HFF-Myc (cell line): ENCODE measurements at regions not wholly inside any gene's neighbourhood (a gene's known extent, or its start where the extent isn't known, plus 50 kb on each side); places are given as distances from the start of the nearest gene placed in this dataset.

Source experiments
- DNase-seq: peaks from one replicate; pipeline ENCODE4 v3.0.0-alpha.2; 2011; ENCODE audit warnings: low read depth; ENCODE audit errors: extremely low read depth
- H3K4me3 ChIP-seq: replicated peaks from 2 replicates; pipeline ENCODE4 v1.5.1; 2011; ENCODE audit warnings: low read depth, mild to moderate bottlenecking, control low read depth, low read length
- TF ChIP-seq, protein P1 (sequence below): IDR thresholded peaks from 2 replicates; pipeline ENCODE4 v1.5.1; 2012; ENCODE audit warnings: mild to moderate bottlenecking, low read depth, low read length, control low read depth; ENCODE audit errors: missing control alignments

DNA sequence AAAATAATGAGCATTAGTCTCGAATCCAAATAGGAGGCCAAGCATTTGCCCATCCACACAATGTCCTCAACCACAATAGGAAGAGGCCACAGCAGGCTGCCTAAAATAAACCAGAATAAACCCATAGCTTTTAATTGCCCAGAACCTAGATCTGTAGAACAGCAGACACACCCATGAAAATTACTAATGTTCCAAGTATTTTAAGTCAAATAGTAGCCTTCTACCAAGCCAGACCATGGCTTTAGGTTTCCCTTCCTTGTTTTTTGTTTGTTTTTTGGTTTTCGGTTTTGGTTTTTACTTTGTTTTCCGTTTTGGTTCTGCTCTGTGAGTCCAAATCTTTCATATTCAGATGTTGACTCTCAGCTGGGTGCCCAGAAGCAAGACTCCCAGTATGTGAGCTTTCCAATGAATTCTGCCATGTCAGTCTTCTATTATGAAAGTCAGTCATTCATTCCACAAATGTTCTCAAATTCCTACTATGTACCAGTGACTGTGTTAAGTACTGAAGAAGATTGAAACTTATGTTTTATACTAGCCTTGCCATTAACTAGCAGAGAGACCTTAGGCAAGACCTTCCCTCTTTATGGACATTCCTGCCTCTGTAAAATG is 57.8 kb upstream of the BOC start:
- TF ChIP-seq, protein P1, sequence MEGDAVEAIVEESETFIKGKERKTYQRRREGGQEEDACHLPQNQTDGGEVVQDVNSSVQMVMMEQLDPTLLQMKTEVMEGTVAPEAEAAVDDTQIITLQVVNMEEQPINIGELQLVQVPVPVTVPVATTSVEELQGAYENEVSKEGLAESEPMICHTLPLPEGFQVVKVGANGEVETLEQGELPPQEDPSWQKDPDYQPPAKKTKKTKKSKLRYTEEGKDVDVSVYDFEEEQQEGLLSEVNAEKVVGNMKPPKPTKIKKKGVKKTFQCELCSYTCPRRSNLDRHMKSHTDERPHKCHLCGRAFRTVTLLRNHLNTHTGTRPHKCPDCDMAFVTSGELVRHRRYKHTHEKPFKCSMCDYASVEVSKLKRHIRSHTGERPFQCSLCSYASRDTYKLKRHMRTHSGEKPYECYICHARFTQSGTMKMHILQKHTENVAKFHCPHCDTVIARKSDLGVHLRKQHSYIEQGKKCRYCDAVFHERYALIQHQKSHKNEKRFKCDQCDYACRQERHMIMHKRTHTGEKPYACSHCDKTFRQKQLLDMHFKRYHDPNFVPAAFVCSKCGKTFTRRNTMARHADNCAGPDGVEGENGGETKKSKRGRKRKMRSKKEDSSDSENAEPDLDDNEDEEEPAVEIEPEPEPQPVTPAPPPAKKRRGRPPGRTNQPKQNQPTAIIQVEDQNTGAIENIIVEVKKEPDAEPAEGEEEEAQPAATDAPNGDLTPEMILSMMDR, result no peak
- no peak for DNase-seq
- no peak overlapping the region for H3K4me3 ChIP-seq

DNA sequence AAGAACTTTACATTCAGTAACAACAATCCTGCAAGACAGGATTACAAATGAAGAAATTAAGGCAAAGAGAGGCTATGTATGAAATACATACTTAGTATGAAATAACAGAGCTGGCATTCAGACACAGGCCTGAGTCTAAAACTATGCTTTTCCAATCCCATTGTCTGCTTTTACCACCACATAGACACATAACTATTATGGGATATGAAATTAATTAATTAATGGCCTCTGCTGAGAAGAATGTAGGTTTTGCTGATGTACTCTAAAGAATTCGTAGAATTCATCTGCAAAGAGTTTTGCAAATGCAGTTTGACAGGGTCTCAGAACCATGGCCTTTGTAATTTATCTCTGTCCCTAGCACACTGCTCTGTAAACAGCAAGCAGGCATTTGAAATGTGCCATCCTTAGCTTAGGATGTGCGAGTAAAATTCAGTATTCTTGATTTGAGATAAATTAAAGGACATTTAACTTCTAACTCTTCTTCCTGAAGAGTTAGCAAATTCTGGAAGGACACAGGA is 54.5 kb upstream of the BOC start:
- H3K4me3 ChIP-seq, result no peak overlapping the region
- TF ChIP-seq, protein P1, result no peak
- DNase-seq, result no peak

DNA sequence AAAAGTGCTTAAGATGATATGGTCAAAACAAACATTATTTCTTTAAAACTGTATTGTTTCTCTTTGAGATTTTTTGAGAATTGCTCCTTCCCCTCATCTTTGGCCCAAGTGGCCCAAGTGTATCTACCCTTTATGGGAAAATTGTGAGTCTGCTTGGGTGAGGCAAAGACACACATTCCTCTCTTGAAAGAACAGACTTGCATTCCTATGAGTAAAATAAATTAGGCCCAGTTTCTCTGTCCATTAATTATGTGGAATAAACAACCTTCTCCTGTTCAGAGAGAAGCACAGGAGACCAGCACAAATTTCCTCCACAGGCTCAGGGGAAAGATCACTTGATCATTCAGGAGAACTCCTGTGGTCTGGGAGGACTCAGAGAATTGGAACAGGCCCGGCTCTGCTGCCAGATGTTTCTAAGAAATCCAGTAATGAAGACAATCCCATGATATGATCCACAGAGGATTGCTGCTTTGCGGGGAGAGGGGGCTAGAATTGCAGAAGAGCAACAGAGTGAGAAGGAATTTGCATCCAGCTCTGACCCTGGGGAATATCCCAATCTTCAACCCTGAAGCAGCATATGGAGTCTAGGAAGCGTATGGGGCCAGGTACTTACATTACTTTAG is 53.8 kb upstream of the BOC start:
- DNase-seq, result no peak
- TF ChIP-seq, protein P1, result no peak
- no peak overlapping the region for H3K4me3 ChIP-seq

DNA sequence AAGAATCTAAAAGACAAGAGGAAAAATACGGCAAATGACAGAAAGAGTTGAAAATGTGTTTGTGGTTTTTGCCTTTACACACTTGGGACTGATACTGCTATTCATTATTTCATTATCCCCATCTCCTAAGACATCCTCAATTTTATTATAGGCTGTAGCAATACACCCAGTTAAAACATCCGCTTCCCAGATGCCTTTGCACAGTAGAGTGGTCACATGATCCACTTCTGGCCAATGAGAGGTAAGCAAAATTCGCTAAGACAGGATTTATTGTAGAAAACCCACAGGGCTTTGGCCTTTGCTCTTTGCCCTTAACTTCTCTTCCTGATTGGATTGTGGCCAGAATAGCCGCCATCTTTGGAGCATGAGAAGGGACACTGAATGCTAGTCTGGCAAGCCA is 53.2 kb upstream of the BOC start:
- TF ChIP-seq, protein P1, result no peak
- DNase-seq, result no peak
- no peak overlapping the region for H3K4me3 ChIP-seq
